Thymus (tissue), 11 donors: ENCODE measurements at regions not wholly inside any gene's neighbourhood (a gene's known extent, or its start where the extent isn't known, plus 50 kb on each side); places are given as distances from the start of the nearest gene placed in this dataset.
A peak's percentile ranks its signal among the peaks of the same experiment; 100 is the strongest.
"Not testable (repeated sequence)": the region's sequence is repeated elsewhere in the genome, so short reads cannot be mapped to it uniquely, and the experiment has no call there.

Source experiments
- DNase-seq, 9 donors: peaks; one replicate each; pipeline ENCODE4 v3.0.0-alpha.2; 2013; ENCODE audit warnings: low spot score in 9 of 9, low read depth in 6 of 9, missing footprints in 1 of 9
- H3K27ac ChIP-seq, 2 donors: one replicate each; pipeline ENCODE4 v1.5.1; 2013; ENCODE audit warnings: control low read depth in 1 of 2, low read depth in 1 of 2, low read length in 1 of 2, mild to moderate bottlenecking in 1 of 2, moderate library complexity in 1 of 2
- H3K27me3 ChIP-seq, 2 donors: one replicate each; pipeline ENCODE4 v1.5.1; 2013; ENCODE audit warnings: low read length in 1 of 2; ENCODE audit not compliant: control insufficient read depth in 2 of 2, insufficient read depth in 1 of 2
- H3K36me3 ChIP-seq, 2 donors: one replicate each; pipeline ENCODE4 v1.5.1; 2013; ENCODE audit warnings: low read length in 1 of 2, mild to moderate bottlenecking in 1 of 2, moderate library complexity in 1 of 2; ENCODE audit not compliant: control insufficient read depth in 2 of 2, insufficient read depth in 2 of 2
- H3K4me1 ChIP-seq, 2 donors: one replicate each; pipeline ENCODE4 v1.5.1; 2013; ENCODE audit warnings: low read length in 2 of 2; ENCODE audit not compliant: control insufficient read depth in 2 of 2, insufficient read depth in 2 of 2
- H3K4me3 ChIP-seq, 2 donors: one replicate each; pipeline ENCODE4 v1.5.1; 2013; ENCODE audit warnings: low read length in 2 of 2, control low read depth in 1 of 2, mild to moderate bottlenecking in 1 of 2
- H3K9me3 ChIP-seq, 2 donors: one replicate each; pipeline ENCODE4 v1.5.1; 2013; ENCODE audit warnings: low read length in 1 of 2, mild to moderate bottlenecking in 1 of 2; ENCODE audit not compliant: control insufficient read depth in 2 of 2, insufficient read depth in 1 of 2
- WGBS: extraction: QIAGEN DNeasy Blood & Tissue Kit; methylation state at CpG from one replicate; pipeline ENCODE4 v1.1.7; 2013; 5-methylcytosine and 5-hydroxymethylcytosine counted together
- donor health status: healthy.

- H3K4me1 ChIP-seq, DNase-seq, H3K27ac ChIP-seq, H3K9me3 ChIP-seq, H3K27me3 ChIP-seq, H3K36me3 ChIP-seq, H3K4me3 ChIP-seq: not testable (repeated sequence)
- WGBS: 64% methylated on average over 3 of the region's 3 CpGs
Observed at GRCh38 chr3:177339220-177339703, 142.0 kb upstream of the TBL1XR1 start.

GRCh38 chr3:177340243-177340830, 143.1 kb upstream of the TBL1XR1 start:
- WGBS: 97% methylated on average over 2 of the region's 2 CpGs

GRCh38 chr3:177341736-177342419, 144.6 kb upstream of the TBL1XR1 start:
- Histone ChIP-seq H3K27ac (no peak overlapping the region), H3K4me1 (peaks cover 13 to 18% of the 10 kb centered on the region in 2 donors), H3K9me3 (no peaks in the 10 kb centered on the region), H3K27me3 (no peaks in the 10 kb centered on the region), H3K4me3 (no peak overlapping the region), H3K36me3 (no peaks in the 10 kb centered on the region)
- no peak for DNase-seq
- WGBS: 98% methylated on average over 7 of the region's 7 CpGs

More at GRCh38 chr3:177340243-177340830, 143.1 kb upstream of the TBL1XR1 start:
- H3K27ac ChIP-seq: no peak overlapping the region
- H3K4me3 ChIP-seq: no peak overlapping the region
- no peak for DNase-seq
- no peaks in the 10 kb centered on the region for H3K36me3 ChIP-seq
- no peaks in the 10 kb centered on the region for H3K9me3 ChIP-seq
- no peaks in the 10 kb centered on the region for H3K27me3 ChIP-seq
- H3K4me1 ChIP-seq: peaks cover 9% of the 10 kb centered on the region in 2 donors

GRCh38 chr3:177343122-177343625, 145.9 kb upstream of the TBL1XR1 start:
- H3K27me3 ChIP-seq: no peaks in the 10 kb centered on the region
- H3K4me1 ChIP-seq: peaks cover 13 to 21% of the 10 kb centered on the region in 2 donors
- no peaks in the 10 kb centered on the region for H3K36me3 ChIP-seq
- 99% methylated on average over 3 of the region's 3 CpGs for WGBS
- DNase-seq: no peak
- H3K9me3 ChIP-seq: no peaks in the 10 kb centered on the region
- no peak overlapping the region for H3K27ac ChIP-seq
- H3K4me3 ChIP-seq: no peak overlapping the region

- Histone ChIP-seq H3K4me3 (no peak overlapping the region), H3K36me3 (no peaks in the 10 kb centered on the region), H3K27me3 (no peaks in the 10 kb centered on the region), H3K4me1 (peaks cover 9 to 16% of the 10 kb centered on the region in 2 donors), H3K27ac (peak overlapping the region; percentile 56 to 74), H3K9me3 (no peaks in the 10 kb centered on the region)
- DNase-seq: peak in 5 of 9 donors; percentile 47 to 79 (median 59)
- WGBS: 24% methylated on average over 12 of the region's 12 CpGs
Observed at GRCh38 chr3:177345049-177345972, 148.0 kb upstream of the TBL1XR1 start.

GRCh38 chr3:177345973-177346503, 148.8 kb upstream of the TBL1XR1 start:
- no peaks in the 10 kb centered on the region for H3K36me3 ChIP-seq
- no peak for DNase-seq
- H3K27me3 ChIP-seq: no peaks in the 10 kb centered on the region
- peaks cover 9 to 16% of the 10 kb centered on the region in 2 donors for H3K4me1 ChIP-seq
- no peak overlapping the region for H3K4me3 ChIP-seq
- H3K27ac ChIP-seq: peak overlapping the region; percentile 25 to 39
- no peaks in the 10 kb centered on the region for H3K9me3 ChIP-seq

GRCh38 chr3:177346878-177347277, 149.6 kb upstream of the TBL1XR1 start:
- peaks cover 9 to 18% of the 10 kb centered on the region in 2 donors for H3K4me1 ChIP-seq
- H3K27me3 ChIP-seq: no peaks in the 10 kb centered on the region
- no peaks in the 10 kb centered on the region for H3K9me3 ChIP-seq
- no peak for DNase-seq
- H3K4me3 ChIP-seq: no peak overlapping the region
- no peak overlapping the region for H3K27ac ChIP-seq
- no peaks in the 10 kb centered on the region for H3K36me3 ChIP-seq

- Histone ChIP-seq H3K27ac (no peak overlapping the region), H3K4me3 (no peak overlapping the region), H3K36me3 (no peaks in the 10 kb centered on the region), H3K27me3 (no peaks in the 10 kb centered on the region), H3K4me1 (peaks cover 12 to 19% of the 10 kb centered on the region in 2 donors), H3K9me3 (no peaks in the 10 kb centered on the region)
- WGBS: 91% methylated on average over 1 of the region's 1 CpG
- DNase-seq: no peak
Observed at GRCh38 chr3:177347611-177348010, 150.3 kb upstream of the TBL1XR1 start.
